H9 (cell line): ENCODE measurements at regions not wholly inside any gene's neighbourhood (a gene's known extent, or its start where the extent isn't known, plus 50 kb on each side); places are given as distances from the start of the nearest gene placed in this dataset.

Experiments used
- DNase-seq: peaks from one replicate; pipeline ENCODE4 v3.0.0-alpha.2; 2017
- H2AFZ ChIP-seq: one replicate; pipeline ENCODE4 v1.6.1; 2013; ENCODE audit warnings: mild to moderate bottlenecking, low read length, control low read depth, moderate library complexity
- H2AK5ac ChIP-seq: 2 replicates; pipeline ENCODE4 v1.6.1; 2013; ENCODE audit warnings: low read length, control low read depth, mixed read lengths; ENCODE audit not compliant: insufficient read length
- H2BK120ac ChIP-seq: one replicate; pipeline ENCODE4 v1.6.1; 2013; ENCODE audit warnings: low read depth, mild to moderate bottlenecking, low read length, control low read depth, inconsistent platforms; ENCODE audit not compliant: poor library complexity, severe bottlenecking
- H2BK12ac ChIP-seq: 2 replicates; pipeline ENCODE4 v1.6.1; 2013; ENCODE audit warnings: low read length, control low read depth, mixed read lengths, low read depth; ENCODE audit not compliant: insufficient read length
- H2BK15ac ChIP-seq: 2 replicates; pipeline ENCODE4 v1.6.1; 2013; ENCODE audit warnings: low read depth, low read length, control low read depth
- H2BK20ac ChIP-seq: one replicate; pipeline ENCODE4 v1.6.1; 2013; ENCODE audit warnings: low read depth, mild to moderate bottlenecking, low read length, control low read depth, inconsistent platforms; ENCODE audit not compliant: poor library complexity, severe bottlenecking
- H2BK5ac ChIP-seq: 2 replicates; pipeline ENCODE4 v1.6.1; 2013; ENCODE audit warnings: low read length, control low read depth, mixed read lengths; ENCODE audit not compliant: insufficient read length
- H3K14ac ChIP-seq: 2 replicates; pipeline ENCODE4 v1.6.1; 2013; ENCODE audit warnings: low read length, control low read depth; ENCODE audit not compliant: insufficient read depth
- H3K18ac ChIP-seq: 2 replicates; pipeline ENCODE4 v1.6.1; 2013; ENCODE audit warnings: low read depth, mild to moderate bottlenecking, mixed read lengths, low read length, control low read depth; ENCODE audit not compliant: insufficient read length
- H3K23ac ChIP-seq: 2 replicates; pipeline ENCODE4 v1.6.1; 2013; ENCODE audit warnings: low read length, control low read depth, mixed read lengths, low read depth; ENCODE audit not compliant: insufficient read length
- H3K23me2 ChIP-seq: 2 replicates; pipeline ENCODE4 v1.6.1; 2013; ENCODE audit warnings: low read depth, mild to moderate bottlenecking, mixed read lengths, low read length, control low read depth; ENCODE audit not compliant: insufficient read length, poor library complexity, severe bottlenecking
- H3K27ac ChIP-seq: 2 replicates; pipeline ENCODE4 v1.5.1; 2013; ENCODE audit warnings: low read length, control low read depth, mixed read lengths, low read depth; ENCODE audit not compliant: insufficient read length
- H3K27me3 ChIP-seq: 2 replicates; pipeline ENCODE4 v1.6.1; 2013; ENCODE audit warnings: low read length, control low read depth, inconsistent platforms; ENCODE audit not compliant: insufficient read depth
- H3K4ac ChIP-seq: 2 replicates; pipeline ENCODE4 v1.6.1; 2013; ENCODE audit warnings: low read depth, mild to moderate bottlenecking, control low read depth, inconsistent platforms, low read length, moderate library complexity
- H3K4me1 ChIP-seq: 2 replicates; pipeline ENCODE4 v1.6.1; 2013; ENCODE audit warnings: low read length, control low read depth, inconsistent platforms; ENCODE audit not compliant: insufficient read depth
- H3K4me2 ChIP-seq: 2 replicates; pipeline ENCODE4 v1.6.1; 2013; ENCODE audit warnings: low read length, control low read depth, mixed read lengths; ENCODE audit not compliant: insufficient read length, insufficient read depth
- H3K56ac ChIP-seq: 2 replicates; pipeline ENCODE4 v1.6.1; 2013; ENCODE audit warnings: low read depth, mild to moderate bottlenecking, mixed read lengths, low read length, control low read depth; ENCODE audit not compliant: insufficient read length
- H3K79me1 ChIP-seq: 2 replicates; pipeline ENCODE4 v1.6.1; 2013; ENCODE audit warnings: low read depth, mild to moderate bottlenecking, moderate library complexity, low read length, control low read depth, inconsistent platforms; ENCODE audit not compliant: insufficient read depth, poor library complexity, severe bottlenecking
- H3K79me2 ChIP-seq: 2 replicates; pipeline ENCODE4 v1.6.1; 2013; ENCODE audit warnings: low read length, control low read depth, inconsistent platforms; ENCODE audit not compliant: insufficient read depth
- H3K9ac ChIP-seq: 2 replicates; pipeline ENCODE4 v1.6.1; 2013; ENCODE audit warnings: low read length, control low read depth, mixed read lengths; ENCODE audit not compliant: insufficient read length; ENCODE audit errors: extremely low read depth
- H3K9me3 ChIP-seq: one replicate; pipeline ENCODE4 v1.6.1; 2013; ENCODE audit warnings: low read depth, low read length, inconsistent platforms; ENCODE audit not compliant: control insufficient read depth
- H3T11ph ChIP-seq: one replicate; pipeline ENCODE4 v1.6.1; 2013; ENCODE audit warnings: mild to moderate bottlenecking, low read length, control low read depth, inconsistent platforms
- H4K20me1 ChIP-seq: one replicate; pipeline ENCODE4 v1.6.1; 2013; ENCODE audit not compliant: control insufficient read depth, insufficient read length, insufficient read depth
- H4K5ac ChIP-seq: 2 replicates; pipeline ENCODE4 v1.6.1; 2013; ENCODE audit warnings: low read depth, mild to moderate bottlenecking, mixed read lengths, low read length, control low read depth; ENCODE audit not compliant: insufficient read length
- H4K8ac ChIP-seq: replicated peaks from 2 replicates; pipeline ENCODE4 v1.6.1; 2013; ENCODE audit warnings: low read length, control low read depth, mixed read lengths, low read depth; ENCODE audit not compliant: insufficient read length
- H4K91ac ChIP-seq: 2 replicates; pipeline ENCODE4 v1.6.1; 2013; ENCODE audit warnings: low read depth, mild to moderate bottlenecking, moderate library complexity, mixed read lengths, low read length, control low read depth; ENCODE audit not compliant: insufficient read length
- H3K27ac Mint-ChIP-seq, 3 experiments: 2 replicates in 2 of 3; 3 replicates in 1 of 3; pipeline ENCODE4 v1.8.0; 2020 to 2021; ENCODE audit warnings: mixed read lengths in 3 of 3, mild to moderate bottlenecking in 1 of 3, moderate library complexity in 1 of 3
- H3K27me3 Mint-ChIP-seq: 2 replicates; pipeline ENCODE4 v1.8.0; 2021; ENCODE audit warnings: low read depth, mild to moderate bottlenecking, moderate library complexity, mixed read lengths
- H3K36me3 Mint-ChIP-seq, 3 experiments: 2 replicates in 2 of 3; 3 replicates in 1 of 3; pipeline ENCODE4 v1.8.0; 2020 to 2021; ENCODE audit warnings: low read depth in 3 of 3, mixed read lengths in 3 of 3; ENCODE audit not compliant: insufficient read depth in 1 of 3
- H3K4me1 Mint-ChIP-seq, 2 experiments: 2 replicates each; pipeline ENCODE4 v1.8.0; 2020; ENCODE audit warnings: mixed read lengths in 2 of 2
- H3K4me3 Mint-ChIP-seq, 2 experiments: 2 replicates in 1 of 2; 3 replicates in 1 of 2; pipeline ENCODE4 v1.8.0; 2020 to 2021; ENCODE audit warnings: mild to moderate bottlenecking in 2 of 2, mixed read lengths in 2 of 2, moderate library complexity in 1 of 2
- H3K9me3 Mint-ChIP-seq, 2 experiments: 2 replicates in 1 of 2; 3 replicates in 1 of 2; pipeline ENCODE4 v1.8.0; 2020; ENCODE audit warnings: mild to moderate bottlenecking in 2 of 2, mixed read lengths in 2 of 2, moderate library complexity in 1 of 2
- CTCF ChIP-seq: fragments of 200-600 bp; sonication (generic); conservative IDR thresholded peaks from 3 replicates; pipeline ENCODE4 v1.8.0; 2021; ENCODE audit warnings: antibody characterized with exemption, mild to moderate bottlenecking
- WGBS: extraction: QIAGEN DNeasy Blood & Tissue Kit; methylation state at CpG from one replicate; pipeline ENCODE4 v1.1.7; 2013; ENCODE audit warnings: missing lambda C conversion rate, low lambda C conversion rate, mixed read lengths; ENCODE audit not compliant: insufficient read length; ENCODE audit errors: extremely low coverage; 5-methylcytosine and 5-hydroxymethylcytosine counted together

- H3K79me1 ChIP-seq: no peaks in the 10 kb centered on the region
- peaks cover 11 to 15% of the 10 kb centered on the region in 2 experiments for H3K4me1 Mint-ChIP-seq
- no peak overlapping the region for H4K5ac ChIP-seq
- H2BK5ac ChIP-seq: no peak overlapping the region
- no peak overlapping the region for H3K4ac ChIP-seq
- no peaks in the 10 kb centered on the region for H4K20me1 ChIP-seq
- no peak overlapping the region for H3K23ac ChIP-seq
- H2BK20ac ChIP-seq: no peak overlapping the region
- H3T11ph ChIP-seq: no peak overlapping the region
- H2BK12ac ChIP-seq: no peak overlapping the region
- no peak overlapping the region for H4K91ac ChIP-seq
- H4K8ac ChIP-seq: no peak overlapping the region
- no peaks in the 10 kb centered on the region for H3K23me2 ChIP-seq
- no peak overlapping the region for H3K27ac Mint-ChIP-seq
- no peak overlapping the region for H3K27ac ChIP-seq
- H3K27me3 Mint-ChIP-seq: peaks cover 8% of the 10 kb centered on the region
- no peak overlapping the region for H3K4me2 ChIP-seq
- H3K18ac ChIP-seq: no peak overlapping the region
- no peak overlapping the region for H2AK5ac ChIP-seq
- H3K79me2 ChIP-seq: no peaks in the 10 kb centered on the region
- H3K9me3 ChIP-seq: no peaks in the 10 kb centered on the region
- peaks cover 17 to 48% (median 23%) of the 10 kb centered on the region in 3 experiments for H3K36me3 Mint-ChIP-seq
- peaks cover 31 to 35% of the 10 kb centered on the region in 2 experiments for H3K9me3 Mint-ChIP-seq
- no peak overlapping the region for H2AFZ ChIP-seq
- no peak overlapping the region for H3K9ac ChIP-seq
- no peak overlapping the region for H3K56ac ChIP-seq
- H2BK15ac ChIP-seq: no peak overlapping the region
- no peak overlapping the region for H3K4me3 Mint-ChIP-seq
- no peaks in the 10 kb centered on the region for H3K27me3 ChIP-seq
- no peaks in the 10 kb centered on the region for H3K4me1 ChIP-seq
- WGBS: no CpG with 5 or more reads among the region's 4 CpGs
- H2BK120ac ChIP-seq: no peak overlapping the region
- TF ChIP-seq CTCF: no peak
- H3K14ac ChIP-seq: no peak overlapping the region
- no peak for DNase-seq
These were observed 219.2 kb upstream of the RAI14 start for GRCh38 chr5:34436761-34437501.
